D341Med (cell line): ENCODE measurements at regions not wholly inside any gene's neighbourhood (a gene's known extent, or its start where the extent isn't known, plus 50 kb on each side); places are given as distances from the start of the nearest gene placed in this dataset.

Experiments used
- DNase-seq: peaks from one replicate; pipeline ENCODE4 v3.0.0; 2012; ENCODE audit warnings: low spot score

- DNase-seq = no peak
Observed at GRCh38 chr5:167899490-167900070, 391.9 kb upstream of the WWC1 start.

- no peak for DNase-seq
Observed at GRCh38 chr5:167900340-167900935, 391.0 kb upstream of the WWC1 start.

- DNase-seq = no peak
Observed at GRCh38 chr5:167902298-167902697, 389.1 kb upstream of the WWC1 start.

DNA sequence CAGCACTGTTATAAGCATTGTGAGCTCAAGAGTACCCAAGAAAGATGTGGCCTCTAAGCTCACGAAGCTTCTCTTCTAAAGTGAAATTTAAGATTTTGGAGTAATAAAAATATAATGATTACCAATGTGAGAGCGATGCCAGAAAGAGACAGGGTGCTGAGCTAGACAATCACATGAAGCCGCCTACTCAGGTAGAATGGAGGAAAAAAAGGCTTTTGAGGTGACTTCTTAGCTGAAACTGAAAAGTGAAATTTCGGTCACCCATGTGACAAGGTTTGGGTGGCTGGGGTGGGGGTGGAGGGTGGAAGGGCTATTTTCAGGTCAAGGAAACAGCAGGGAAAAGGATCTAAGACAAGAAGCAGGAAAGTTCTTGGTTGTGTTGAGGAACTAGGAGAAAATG, 388.2 kb upstream of the WWC1 start:
- DNase-seq = no peak

- DNase-seq = no peak
Observed at GRCh38 chr5:167903659-167904058, 387.8 kb upstream of the WWC1 start.

- no peak for DNase-seq
Observed at GRCh38 chr5:167905919-167906853, 385.3 kb upstream of the WWC1 start.

DNA sequence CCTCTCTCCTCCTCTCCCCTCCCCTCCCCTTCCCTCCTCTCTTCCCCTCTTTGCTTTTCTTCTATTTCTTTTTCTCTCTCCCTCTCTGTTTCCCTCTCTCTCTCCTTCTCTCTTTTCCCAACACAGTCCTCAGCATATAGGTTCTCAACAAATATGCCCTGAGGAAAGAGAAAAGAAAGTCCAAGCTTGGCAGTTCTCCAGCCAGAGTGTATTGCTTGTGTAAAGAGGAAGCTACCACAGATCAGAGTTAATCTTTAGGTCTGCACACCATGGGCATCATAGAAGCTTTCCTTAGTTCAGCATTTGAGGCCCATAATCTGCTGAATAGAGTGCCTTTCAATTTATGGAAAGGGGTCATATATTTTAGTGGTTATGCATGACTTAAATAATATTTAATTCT, 382.8 kb upstream of the WWC1 start:
- no peak for DNase-seq

DNA sequence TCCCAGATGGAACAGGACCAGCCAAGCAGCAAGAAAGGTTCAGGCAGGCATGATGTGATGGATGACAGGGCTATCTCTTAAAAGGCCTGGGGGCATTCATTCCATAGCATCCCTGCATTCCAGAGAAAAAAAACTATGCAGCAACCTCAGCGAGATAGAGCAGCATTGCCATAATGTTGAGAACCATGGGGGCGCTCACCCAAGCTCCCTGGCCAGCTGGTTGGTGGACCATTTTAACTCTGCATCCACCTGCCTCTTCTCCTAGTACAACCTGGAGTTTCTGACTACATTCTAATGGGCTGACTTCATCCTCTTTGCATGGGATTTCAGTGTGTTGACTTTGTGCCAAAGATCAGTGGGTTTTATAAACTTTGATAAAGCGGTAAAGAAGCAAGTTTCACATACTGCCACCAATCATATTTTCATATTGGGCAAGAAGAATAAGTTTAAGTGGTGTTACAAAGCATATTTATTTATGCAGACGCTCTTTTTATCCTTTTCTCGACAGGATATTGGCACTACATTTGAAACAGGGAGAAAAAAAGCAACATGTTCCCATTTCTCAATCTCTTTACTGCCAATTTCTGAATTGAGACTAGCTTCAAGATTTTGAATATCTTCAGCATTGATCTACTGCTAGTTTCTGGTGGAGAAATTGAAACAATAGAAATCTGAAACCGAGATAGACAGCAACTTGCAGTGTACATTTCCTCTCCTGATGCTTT, 378.3 kb upstream of the WWC1 start:
- DNase-seq = no peak

DNA sequence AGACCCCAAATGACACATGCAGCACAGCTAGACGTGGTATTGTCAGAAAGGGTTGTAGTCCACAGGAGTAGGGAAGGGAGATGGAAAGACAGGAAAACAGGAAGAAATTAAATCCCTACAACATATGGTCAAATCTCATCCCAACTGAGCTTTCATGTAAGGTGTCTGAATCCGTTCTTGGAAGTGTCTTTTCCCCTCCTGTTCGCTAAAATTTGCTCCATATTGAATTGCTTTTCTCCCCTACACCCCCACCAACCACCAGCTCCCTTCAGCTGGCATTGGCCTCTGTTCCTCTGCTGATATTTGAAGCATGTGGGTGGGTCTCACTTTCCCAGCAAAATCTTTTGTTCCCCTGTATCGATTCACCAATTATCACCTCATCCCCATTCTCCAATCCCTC, 376.2 kb upstream of the WWC1 start:
- no peak for DNase-seq

DNA sequence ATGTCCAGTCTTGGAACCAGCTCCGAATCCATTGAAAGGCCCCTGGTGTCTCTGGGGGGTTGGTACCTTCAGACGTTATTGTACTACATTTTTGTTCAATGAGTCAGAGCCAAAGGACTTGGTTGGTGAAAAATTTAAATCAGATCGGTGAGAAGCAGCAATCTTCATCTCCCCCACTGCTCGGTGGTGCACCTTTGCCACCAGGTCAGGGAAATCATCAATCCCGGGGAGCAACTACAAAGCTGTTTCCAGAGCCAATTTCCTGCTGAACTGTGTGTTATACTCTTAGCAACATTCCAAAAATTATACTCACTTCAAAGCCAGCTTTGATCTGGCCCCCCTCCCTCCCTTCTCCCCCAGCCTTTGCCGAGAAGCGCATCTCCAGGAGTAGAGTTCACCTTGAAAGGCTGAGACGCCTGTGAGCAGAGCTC, 375.2 kb upstream of the WWC1 start:
- no peak for DNase-seq

DNA sequence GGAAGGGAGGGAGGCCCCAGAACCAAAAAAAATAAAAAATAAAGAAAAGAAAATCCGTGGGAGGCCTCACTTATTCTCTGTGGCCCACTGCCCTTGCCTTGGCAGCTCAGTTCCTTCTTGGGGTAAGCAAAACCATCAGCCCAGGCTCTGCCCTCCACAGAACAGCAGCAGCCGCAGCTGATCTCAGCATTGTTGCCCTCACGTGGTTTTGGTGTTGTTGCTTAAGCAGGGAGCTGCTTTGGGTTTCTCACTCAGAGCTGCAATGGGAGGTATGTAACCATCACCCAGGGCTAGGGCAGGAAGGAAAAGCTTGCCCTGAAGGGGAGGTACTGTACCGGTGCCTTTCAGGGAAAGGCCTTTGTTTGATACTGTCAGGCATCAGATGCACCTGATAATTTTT, 374.7 kb upstream of the WWC1 start:
- no peak for DNase-seq

- DNase-seq = no peak
Observed at GRCh38 chr5:167918184-167918812, 373.1 kb upstream of the WWC1 start.

GRCh38 chr5:167918813-167919483, 372.5 kb upstream of the WWC1 start:
- DNase-seq = no peak

GRCh38 chr5:167920589-167920988, 370.9 kb upstream of the WWC1 start:
- no peak for DNase-seq

GRCh38 chr5:167921796-167922195, 369.6 kb upstream of the WWC1 start:
- DNase-seq = no peak

- DNase-seq = no peak
Observed at GRCh38 chr5:167923396-167923795, 368.0 kb upstream of the WWC1 start.

- no peak for DNase-seq
Observed at GRCh38 chr5:167929841-167930240, 361.6 kb upstream of the WWC1 start.

DNA sequence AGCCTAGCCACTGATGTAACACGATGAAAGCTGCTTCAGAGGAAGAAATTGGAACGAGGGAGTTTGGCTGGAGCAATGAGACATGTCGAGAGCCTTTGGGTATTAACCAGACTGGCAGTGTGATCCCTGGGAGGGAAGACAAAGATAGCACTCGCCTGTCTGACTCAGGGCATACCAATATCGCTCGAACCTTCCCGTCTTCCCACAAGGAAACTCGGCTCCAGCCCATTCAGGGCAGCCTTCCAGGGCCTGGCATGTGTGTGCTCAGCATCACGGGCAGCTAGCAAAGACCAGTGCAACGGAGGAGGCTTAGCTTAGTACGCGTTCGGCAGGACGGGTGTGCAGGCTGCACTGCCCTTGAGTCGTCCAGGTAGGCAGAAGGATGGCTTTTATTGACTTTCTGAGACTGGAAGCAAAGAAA, 356.9 kb upstream of the WWC1 start:
- DNase-seq = no peak

GRCh38 chr5:167936022-167936421, 355.4 kb upstream of the WWC1 start:
- no peak for DNase-seq

GRCh38 chr5:167936944-167937634, 354.4 kb upstream of the WWC1 start:
- DNase-seq = no peak

DNA sequence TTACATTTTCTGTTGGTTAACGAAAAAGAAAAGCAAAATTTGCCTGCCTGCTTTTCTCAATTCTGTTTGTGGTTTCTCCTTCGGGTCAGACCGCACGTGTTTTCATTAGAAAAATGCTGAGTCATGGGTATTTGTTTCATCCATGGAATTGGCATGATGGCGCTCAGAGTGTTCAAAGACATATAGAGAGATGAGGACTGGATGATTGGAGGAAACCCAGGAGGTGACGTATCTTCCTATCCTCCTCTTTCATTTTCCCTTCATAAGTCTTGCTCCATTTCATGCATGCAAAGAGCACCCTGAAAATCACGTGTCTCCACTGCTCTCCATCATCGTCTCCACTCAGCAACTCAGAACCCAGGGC, 353.8 kb upstream of the WWC1 start:
- DNase-seq = no peak
